Activated T-cell treated with anti-CD3 and anti-CD28 coated beads for 24 hours (primary cell): ENCODE measurements at regions not wholly inside any gene's neighbourhood (a gene's known extent, or its start where the extent isn't known, plus 50 kb on each side); places are given as distances from the start of the nearest gene placed in this dataset.
"Not testable (repeated sequence)": the region's sequence is repeated elsewhere in the genome, so short reads cannot be mapped to it uniquely, and the experiment has no call there.

Experiments
- DNase-seq: peaks from one replicate; pipeline ENCODE4 v3.0.0-alpha.2; 2020; ENCODE audit warnings: low read depth

DNA sequence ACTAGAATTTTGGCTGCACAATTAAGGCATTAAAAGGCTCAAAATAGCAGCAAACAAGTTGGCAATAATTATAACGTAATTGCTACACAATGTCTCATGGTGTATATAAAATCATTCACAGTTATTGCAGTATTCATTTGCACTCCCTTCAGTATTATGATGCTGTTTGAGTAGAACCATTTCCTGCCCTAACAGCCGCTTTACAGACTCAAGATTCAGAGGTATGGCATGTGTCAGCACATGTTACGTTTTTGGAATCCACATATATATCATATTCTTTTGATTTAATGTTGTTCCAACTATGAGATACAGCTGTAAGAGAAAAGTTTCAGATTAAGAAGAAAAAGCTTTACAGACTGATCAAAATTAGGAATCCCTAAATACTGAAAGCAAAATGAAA, 56.3 kb upstream of the NCKAP5 start:
- no peak for DNase-seq

DNA sequence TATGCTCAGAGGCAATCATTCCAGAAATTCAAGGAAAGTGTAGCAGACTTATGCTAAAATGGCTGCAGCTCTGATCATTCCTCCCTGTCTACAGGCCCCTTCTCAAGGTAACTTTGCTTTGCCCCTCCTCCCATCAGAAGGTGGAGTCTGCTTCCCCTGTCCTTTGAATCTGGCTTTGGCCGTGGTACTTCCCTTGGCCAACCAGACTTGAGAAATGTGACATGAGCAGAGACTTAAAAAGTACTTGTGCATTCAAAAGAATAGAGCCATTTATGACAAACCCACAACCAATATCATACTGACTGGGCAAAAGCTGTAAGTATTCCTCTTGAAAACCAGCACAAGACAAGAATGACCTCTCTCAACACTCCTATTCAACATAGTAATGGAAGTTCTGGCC, 59.5 kb upstream of the NCKAP5 start:
- no peak for DNase-seq

DNA sequence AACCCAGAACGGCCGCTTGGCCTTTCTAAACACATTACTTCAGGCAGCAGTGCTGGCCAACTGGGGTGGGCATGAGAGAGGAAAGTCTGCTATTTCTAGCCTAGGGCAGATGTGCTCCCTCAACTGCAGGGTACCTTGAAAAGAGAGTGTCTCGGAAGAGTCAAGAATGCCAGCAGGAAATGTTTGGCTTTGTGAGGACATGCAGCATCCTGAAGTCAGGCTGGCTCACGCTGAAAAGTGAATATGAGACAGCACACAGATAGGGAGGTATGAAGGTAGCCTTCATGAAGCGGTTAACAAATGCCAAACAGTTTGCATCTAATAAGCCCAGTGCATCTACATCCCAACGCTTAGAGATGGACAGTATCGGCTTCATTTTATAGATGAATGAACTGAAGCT, 65.0 kb upstream of the NCKAP5 start:
- no peak for DNase-seq

DNA sequence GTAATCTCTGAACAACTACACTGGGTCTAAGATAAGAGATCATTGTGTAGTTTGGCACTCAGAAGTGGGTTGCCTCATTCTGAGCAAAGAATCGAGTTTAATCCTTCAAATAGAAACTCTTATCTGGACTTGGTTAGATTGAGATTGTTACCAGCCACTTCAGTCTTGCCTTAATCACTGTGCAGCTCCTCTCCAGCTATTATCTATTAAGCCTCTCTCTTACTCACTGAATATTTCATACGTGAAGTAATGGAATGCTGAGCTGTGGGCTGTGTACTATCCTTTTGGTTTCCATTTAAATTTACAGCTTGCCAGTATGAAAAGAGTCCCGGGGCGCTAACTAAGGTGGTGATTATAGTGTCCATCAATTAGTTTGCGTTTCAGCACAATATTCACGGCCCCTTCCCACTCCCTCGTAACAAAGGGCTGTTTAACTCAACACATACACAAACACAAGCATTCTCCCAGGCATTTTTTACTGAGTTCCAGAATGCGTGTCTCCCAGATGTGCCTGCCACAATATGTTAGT, 65.7 kb upstream of the NCKAP5 start:
- DNase-seq: no peak

DNA sequence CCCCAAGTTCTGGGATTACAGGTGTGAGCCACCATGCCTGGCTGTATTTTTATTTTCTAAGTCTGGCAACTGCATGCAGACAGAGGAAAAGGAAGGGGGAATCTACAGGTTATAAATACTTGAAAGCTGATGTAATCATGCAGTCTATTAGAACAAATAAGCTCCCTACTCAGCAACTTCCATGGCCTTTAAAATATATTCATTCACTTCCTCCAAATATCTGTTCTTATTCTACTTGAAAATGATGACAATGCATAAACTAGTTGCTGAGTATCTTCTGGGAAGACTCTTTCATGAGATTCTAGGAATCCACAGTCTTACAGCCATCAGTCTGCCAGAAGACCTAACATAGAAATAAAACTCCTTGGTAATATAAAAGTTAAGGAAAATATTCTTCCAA, 66.9 kb upstream of the NCKAP5 start:
- DNase-seq: no peak

DNA sequence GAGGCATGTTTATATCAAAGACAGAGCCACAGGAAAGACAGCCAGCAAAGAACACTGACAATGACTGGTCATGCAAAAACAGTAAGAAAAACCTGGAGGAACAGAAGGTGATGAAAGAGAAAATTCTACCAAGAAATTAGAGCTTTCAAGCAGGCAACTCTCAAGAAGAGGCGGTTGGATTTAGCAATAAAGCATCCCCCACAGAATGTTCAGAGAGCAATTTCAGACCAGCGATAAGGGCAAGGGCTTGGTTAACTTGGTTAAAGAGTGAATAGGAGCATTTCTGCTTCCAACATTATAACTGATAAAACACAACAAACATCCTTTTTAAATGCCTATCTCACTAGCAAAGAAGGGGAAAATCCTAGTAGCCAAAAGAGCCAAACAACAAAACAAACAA, 68.0 kb upstream of the NCKAP5 start:
- no peak for DNase-seq

DNA sequence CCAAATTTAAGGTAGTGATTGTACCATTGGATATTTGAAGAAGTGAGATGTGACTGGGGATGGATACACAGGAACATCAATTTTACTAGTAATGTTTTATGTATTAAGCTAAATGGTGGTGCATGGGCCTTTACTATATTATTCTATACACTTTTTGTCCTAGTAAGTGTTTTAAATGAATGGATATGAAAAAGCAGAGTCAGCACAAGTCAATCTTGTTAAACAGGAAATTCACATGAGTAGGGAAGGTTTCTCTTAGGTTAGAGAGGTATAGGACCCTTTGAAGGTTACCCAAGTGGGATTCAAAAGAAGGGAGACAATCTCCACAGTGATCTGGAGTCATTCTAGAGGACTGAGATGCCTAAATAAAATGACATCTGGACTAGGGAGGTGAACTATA, 71.8 kb upstream of the NCKAP5 start:
- DNase-seq: no peak

DNA sequence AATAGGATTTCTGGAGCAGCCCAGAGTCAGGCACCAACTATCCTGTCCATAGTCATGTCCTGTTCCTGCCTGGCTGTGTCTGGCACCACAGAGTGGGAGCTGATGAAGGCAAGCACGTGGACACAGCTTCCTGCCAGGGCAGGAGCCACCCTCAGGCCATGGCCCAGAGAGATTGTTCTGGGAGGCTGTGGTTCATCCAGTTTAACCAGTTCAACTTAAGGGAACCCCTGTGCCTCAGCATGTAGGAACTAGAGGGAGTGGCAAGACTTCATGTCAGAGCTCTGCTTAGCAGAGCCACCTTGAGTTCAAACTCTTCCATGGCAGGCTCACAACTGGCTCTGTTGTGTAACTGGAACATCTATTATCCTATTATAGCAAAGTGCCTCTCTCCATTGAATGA, 73.2 kb upstream of the NCKAP5 start:
- DNase-seq: no peak

DNA sequence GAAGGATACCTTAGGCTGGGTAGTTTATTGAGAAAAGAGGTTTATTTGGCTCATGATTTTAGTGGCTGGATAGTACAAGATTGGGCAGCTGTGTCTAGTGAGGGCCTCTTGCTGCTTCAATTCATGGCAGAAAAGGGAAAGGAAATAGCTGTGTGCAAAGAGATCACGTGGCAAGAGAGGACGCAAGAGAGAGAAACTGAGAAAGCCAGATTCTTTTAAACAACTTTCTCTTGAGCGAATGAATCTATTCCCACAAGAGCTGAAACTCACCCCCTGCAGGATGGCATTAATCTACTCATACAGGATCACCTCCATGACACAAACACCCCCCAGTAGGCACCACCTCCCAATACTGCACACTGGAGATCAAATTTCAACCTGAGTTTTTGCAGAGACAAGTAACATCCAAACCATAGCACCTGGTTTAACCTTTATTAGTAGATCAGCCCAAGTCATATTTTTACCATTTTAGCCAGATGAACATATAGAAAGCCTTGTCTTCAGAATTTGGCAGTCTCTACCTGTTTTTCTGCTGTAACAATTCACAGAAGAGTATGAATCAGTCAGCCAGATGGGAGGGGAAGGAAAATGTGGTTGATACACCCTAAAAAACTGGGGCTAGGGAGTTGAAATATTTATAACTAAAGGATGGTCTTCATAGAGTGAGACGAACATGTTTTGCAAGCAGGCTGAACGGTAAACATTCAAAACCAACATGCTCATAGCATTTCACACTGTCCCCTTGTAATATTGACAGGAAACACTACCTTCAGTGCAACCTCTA, 73.9 kb upstream of the NCKAP5 start:
- no peak for DNase-seq

DNA sequence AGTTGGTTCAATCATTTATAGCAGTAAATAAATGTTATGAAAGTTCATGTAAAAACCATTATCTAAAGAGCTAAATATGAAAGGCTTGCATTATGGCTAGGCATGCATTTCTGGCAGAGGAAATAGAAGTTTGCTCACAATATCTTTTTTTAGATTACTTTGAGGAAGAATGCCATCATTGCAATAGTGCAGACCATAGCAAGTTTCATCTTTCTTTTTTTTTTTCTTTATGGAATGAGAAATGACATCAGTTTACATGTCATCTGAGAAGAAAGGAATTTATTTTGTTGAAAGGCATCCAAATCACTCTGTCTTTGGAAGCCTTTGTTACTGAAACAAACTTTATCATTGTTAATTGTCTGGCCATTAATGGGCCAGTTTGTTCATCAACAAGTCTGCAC, 74.5 kb upstream of the NCKAP5 start:
- no peak for DNase-seq

DNA sequence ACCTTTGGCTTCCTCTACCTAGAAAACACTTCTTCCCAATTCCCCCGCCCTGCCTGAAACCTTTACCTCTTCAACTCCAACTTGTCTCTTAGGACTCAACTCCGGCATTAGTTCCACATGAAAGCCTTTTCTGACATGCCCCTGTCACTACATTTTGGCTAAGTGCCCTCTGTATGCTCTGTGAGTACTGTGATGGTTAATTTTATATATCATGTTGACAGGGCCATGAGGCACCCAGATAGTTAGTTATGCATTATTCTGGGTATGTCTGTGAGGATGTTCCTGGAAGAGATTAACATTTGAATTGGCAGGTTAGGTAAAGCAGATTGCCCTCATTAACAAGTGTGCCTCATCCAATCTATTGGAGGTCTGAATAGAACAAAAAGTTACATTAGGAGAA, 75.6 kb upstream of the NCKAP5 start:
- DNase-seq: no peak

DNA sequence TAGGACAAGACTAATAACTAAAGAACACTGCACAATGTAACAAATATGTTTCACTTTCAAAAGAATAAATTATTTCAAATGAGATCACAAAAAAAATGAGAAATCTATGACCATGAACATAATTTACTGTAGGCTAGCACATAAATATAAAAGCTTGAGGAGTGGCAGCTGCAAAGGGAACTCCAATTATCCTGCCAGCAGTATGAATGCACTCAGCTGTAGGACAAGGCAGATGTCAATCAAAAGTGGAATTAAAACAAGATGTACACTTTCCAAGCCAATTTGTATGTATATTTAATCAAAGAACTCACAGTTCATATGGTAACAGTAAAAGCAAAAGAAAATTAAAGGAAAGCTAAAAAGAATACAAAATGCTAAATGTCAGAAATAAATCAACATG, 76.6 kb upstream of the NCKAP5 start:
- no peak for DNase-seq

DNA sequence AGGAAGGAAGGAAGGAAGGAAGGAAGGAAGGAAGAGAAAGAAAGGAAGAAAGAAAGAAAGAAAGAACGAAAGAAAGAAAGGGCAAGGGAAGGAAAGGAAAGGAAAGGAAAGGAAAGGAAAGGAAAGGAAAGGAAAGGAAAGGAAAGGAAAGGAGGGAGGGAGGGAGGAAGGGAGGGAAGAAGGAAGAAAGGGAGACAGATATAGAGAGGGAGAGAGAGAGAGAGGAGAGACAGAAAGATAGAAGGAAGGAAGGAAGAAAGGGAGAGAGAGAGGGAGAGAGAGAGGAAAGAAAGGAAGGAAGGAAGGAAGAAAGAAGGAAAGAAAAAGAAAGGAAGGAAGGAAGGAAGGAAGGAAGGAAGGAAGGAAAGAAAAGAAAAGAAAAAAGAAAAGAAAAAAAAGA, 79.1 kb upstream of the NCKAP5 start:
- DNase-seq: not testable (repeated sequence)

DNA sequence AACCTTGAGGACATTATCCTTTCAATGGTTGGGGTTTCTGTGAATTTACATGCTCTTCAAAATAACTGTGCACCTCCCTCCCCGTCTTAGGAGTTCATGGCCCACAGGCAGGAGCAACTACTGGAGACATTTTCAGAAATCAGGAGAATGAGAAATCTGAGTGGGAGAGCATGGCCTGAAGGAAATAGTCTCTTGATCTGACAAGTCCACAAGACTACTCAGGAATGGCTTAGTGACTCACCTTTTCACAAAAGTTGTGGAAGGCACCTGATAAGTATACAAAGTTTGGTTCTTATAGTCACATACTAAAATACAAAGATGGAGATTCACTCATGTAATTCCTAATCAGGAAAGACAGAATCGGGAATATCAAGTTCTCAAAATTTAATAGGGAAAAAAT, 83.6 kb upstream of the NCKAP5 start:
- no peak for DNase-seq

DNA sequence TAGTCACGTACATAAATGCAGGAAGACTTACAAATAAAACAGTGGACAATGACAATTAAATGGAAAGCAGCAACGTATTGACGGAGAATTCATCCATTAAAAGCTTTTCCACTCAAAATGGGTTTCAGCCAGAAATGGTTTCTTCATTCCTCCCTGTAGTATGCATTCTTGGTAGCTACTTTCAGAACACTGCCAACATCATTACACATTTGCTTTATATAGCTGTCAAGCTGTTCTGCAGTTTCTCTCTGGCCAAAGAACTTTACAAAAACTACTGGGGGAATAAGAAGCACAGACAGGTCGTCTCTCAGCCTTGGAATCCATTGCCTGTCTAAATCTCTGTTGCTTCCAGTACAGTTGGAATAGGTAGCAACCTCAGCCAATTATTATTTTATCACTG, 84.1 kb upstream of the NCKAP5 start:
- DNase-seq: no peak

DNA sequence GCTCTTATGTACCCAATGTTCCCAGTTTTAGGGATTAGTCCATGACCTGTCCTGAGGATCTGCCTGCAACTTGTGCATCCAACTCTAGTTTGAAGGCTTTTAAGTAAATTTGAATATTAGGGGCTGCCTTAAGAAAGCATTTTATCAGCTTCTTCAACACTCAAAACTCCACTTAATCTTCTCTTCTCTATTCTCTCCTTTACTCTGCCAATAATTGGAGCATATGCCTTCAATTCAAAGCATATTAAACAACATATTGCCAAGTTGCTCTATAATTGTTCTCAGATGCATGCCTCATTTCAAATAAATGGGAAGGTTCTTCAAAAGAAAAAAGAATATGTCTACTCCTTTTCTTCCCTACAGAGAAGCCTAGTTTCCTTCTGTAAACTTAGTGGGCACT, 84.8 kb upstream of the NCKAP5 start:
- no peak for DNase-seq

DNA sequence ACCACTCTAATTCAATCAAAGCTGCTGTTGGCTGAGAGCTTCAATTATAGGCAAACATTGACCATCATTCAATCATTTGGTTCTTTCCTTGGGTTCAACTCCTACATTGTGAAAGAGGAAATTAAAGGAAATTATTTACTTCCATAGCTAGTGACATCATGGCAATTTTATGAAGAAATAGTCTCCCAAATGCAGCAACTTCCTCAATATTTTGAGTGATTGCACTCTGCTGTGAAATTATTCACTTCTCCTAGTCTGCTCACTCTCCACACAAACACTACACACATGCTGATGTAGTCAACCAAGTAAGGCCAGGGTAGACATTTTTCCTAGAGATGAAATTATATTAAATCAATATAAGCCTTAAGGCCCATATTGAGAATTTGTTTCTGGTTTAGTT, 86.7 kb upstream of the NCKAP5 start:
- DNase-seq: no peak

DNA sequence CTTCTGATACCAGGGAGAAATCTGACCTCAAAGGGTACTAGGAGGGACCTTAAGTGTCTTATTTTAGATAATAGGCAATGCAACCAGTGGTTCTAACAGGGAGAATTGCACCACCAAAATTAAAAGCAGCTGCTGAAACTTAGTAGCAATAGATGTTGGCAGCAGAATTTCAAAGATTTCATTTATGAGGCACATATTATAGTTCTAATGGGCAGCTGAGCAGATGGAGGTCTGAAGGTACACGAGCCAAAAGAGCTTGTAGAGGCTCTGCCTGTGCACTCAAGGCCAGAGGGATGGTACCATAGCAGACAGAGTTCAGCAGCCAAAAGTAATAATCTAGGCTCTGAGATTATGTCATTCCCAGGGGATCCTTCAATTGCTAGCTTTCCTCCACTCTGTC, 87.3 kb upstream of the NCKAP5 start:
- no peak for DNase-seq

DNA sequence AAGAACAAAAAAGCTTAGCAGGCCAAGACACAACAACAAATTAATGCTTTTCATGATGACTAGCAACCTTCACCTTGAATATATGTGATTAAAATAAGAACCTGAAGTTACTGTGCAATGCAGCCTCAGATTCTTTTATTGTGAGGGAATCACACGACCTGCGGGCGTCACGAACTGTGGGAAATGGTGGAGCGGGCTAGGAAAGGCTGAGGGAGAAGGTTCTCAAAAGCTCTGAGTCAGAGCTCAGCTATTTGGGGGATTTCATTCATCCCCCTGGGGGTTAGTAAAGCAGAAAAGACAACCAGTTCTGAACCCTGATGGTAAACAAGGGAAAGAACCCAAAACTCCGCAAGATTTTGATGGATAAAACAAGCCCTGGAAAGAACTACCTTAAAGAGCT, 89.3 kb upstream of the NCKAP5 start:
- no peak for DNase-seq

DNA sequence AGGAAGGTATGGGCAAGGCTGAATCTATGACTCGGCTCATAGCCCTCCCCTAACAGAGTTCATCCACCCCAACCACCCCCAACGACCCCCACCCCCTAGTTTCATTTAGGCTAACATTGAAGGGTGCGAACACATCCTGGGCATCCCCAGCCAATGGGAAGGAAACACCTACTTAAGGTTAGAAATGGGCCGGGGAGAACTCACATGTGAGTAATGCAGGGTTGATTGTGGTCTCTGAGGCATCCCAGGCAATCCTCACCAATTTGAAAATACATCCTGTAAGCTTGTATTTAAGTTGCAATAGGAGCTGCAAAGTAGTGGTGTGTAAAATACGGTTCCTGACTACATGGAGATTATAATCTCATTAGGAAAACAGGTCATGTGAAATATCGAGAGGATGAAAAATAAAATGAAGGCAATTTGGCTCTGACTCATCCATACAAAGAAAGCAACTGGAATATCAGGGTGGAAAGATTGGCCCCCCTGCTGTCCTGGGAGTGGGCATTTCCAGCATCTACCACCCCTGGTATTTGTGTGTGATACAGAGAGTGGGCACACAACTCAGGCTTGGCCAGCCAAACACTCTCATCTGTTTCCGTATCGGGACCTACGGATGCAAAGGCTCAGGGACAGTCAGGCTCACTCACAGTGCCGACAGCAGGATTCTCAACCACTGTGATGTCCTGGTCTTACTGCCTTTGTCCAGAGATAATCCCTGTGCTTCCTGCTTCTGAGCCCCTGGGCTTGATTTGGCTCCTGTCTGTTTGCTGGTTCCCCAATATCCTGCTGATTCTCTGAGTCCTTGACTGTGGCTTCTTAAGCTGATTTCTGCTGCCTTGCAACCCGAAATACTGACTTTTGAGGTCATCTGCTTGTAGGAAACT, 90.0 kb upstream of the NCKAP5 start:
- DNase-seq: no peak

DNA sequence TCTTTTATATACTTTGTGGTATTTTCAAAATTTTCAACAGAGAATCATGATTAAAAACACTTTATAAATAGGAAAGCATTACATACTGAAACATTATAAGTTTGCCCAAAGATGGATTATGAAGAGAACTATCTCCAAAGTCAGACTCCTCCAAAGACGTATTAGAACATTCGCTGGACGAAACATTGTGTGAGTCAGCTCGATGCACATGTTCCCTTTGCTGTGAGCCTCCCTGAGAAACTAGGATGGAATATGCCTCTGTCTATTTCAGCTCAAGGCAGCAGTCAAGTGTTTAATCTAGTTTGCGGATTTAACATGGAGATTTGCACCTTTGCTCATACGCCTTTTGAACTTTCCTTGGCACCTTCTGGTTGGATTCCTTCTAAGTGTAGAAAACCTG, 92.2 kb upstream of the NCKAP5 start:
- DNase-seq: no peak

DNA sequence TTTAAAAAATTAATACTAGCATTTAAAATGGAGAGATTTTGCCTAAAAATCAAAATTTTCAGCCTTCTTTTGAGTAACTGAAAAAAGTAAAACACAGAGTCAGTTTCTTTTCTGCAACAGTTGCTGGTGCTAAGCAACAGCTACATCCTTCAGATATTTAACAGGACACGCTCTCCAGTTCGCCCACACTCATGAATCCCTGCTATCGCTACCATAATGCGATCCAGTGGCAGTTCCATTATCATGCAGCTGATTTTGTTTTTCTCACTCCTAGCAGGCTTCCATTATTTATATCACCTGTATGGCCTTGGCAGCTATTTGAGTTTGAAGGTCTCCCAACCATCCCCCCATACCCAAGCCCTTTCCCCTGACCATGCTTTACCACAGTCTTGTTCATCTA, 93.1 kb upstream of the NCKAP5 start:
- no peak for DNase-seq

DNA sequence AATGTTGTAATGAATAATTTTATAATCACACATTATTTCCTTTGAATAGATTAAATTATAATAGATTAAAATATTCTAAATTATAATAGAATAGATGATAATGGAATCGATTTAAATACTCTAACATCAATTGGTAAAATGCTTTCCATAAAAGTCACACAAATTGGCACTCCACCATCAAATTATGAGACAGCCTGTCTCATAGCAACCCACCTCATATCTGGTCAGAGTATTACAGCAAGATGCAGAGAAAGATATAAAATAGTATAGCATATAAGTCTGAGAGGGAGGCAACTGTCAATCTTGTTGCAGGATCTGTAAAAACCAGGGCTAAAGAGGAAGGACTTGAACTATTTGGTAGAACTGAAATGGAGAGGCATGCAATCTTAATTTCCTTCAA, 98.4 kb upstream of the NCKAP5 start:
- no peak for DNase-seq
